Esophagus muscularis mucosa (tissue), 4 donors: ENCODE measurements at regions not wholly inside any gene's neighbourhood (a gene's known extent, or its start where the extent isn't known, plus 50 kb on each side); places are given as distances from the start of the nearest gene placed in this dataset.
"Not testable (repeated sequence)": the region's sequence is repeated elsewhere in the genome, so short reads cannot be mapped to it uniquely, and the experiment has no call there.

Experiments used
- DNase-seq: peaks from one replicate; pipeline ENCODE4 v3.0.0-alpha.2; 2017; ENCODE audit errors: extremely low spot score
- H3K27ac ChIP-seq, 4 donors: fragments of 200-600 bp; sonication (generic); replicated peaks in 1 of 4; 1 replicate in 3 of 4; 2 replicates in 1 of 4; pipeline ENCODE4 v1.5.1; 2016 to 2019; ENCODE audit warnings: mild to moderate bottlenecking in 1 of 4
- H3K27me3 ChIP-seq, 4 donors: fragments of 200-600 bp; sonication (generic); one replicate each; pipeline versions ENCODE4 v1.5.1 to v1.6.0; 2016 to 2019
- H3K36me3 ChIP-seq, 4 donors: fragments of 200-600 bp; sonication (generic); one replicate each; pipeline ENCODE4 v1.5.1; 2016 to 2019
- H3K4me1 ChIP-seq, 4 donors: fragments of 200-600 bp; sonication (generic); one replicate each; pipeline ENCODE4 v1.5.1; 2016 to 2019
- H3K4me3 ChIP-seq, 4 donors: fragments of 200-600 bp; sonication (generic); 1 replicate in 2 of 4; 2 replicates in 2 of 4; pipeline ENCODE4 v1.5.1; 2016 to 2019; ENCODE audit warnings: mild to moderate bottlenecking in 4 of 4, moderate library complexity in 1 of 4
- H3K9me3 ChIP-seq, 4 donors: fragments of 200-600 bp; sonication (generic); 1 replicate in 3 of 4; 2 replicates in 1 of 4; pipeline ENCODE4 v1.5.1; 2016 to 2019
- CTCF ChIP-seq, 3 experiments: fragments of 200-600 bp in 2 of 3; fragments of 450-650 bp in 1 of 3; sonication (generic) in 2 of 3; IDR thresholded peaks; one replicate each; pipeline ENCODE4 v1.5.1; 2017 to 2019; ENCODE audit warnings: antibody characterized with exemption in 3 of 3, mild to moderate bottlenecking in 2 of 3, moderate library complexity in 1 of 3
- EP300 ChIP-seq: sonication (generic); formaldehyde crosslinking; IDR thresholded peaks from one replicate; pipeline ENCODE4 v1.6.1; 2017; ENCODE audit warnings: antibody characterized with exemption
- POLR2A ChIP-seq: fragments of 450-650 bp; IDR thresholded peaks from one replicate; pipeline ENCODE4 v1.6.1; 2017; ENCODE audit warnings: antibody characterized with exemption, moderate library complexity, mild to moderate bottlenecking, low read depth
- POLR2AphosphoS5 ChIP-seq, 2 donors: sonication (generic); formaldehyde crosslinking; IDR thresholded peaks; one replicate each; pipeline ENCODE4 v1.6.1; 2017; ENCODE audit warnings: antibody characterized with exemption in 2 of 2
- WGBS: methylation state at CpG from one replicate; pipeline ENCODE4 v1.1.5; 2018; 5-methylcytosine and 5-hydroxymethylcytosine counted together
- intact Hi-C: fragments of 100-400 bp; cut with DNase I; formaldehyde crosslinking; loops from one replicate; pipeline ENCODE4 v1.15.1; 2023

DNA sequence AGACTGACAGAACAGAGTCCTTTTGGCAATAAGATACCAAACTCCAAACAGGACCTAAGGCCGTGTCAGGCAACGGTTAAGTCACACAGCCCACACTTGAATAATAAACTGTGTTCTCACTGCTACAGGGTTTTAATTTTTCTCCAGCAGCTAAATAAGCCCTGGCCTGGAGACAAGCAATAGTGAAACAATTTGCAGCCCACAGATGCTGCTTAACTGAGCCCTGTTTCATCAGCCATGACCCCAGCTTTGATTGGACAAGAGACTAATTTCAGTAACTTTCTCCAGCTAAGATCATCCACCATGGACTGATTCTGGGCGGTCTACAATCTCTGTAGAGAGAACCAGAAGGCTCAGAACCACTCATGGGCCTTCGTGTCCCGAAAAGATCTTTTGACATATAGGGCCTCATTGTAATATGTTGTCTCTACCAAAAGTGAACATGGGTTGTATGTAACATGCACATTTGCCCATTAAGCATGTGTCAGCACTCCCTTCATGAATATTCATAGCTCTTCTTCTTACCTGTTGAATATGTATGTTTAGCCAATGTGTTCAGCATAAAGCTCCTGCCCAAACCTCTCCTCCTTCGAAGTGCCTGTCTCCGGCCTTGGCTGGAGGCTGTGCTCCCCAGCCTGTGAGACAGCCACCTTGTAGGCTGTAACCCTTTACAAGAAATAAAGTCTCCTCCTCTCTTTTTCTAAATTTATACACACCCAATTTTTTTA, 223.1 kb upstream of the AKR1E2 start:
- 68% methylated on average over 7 of the region's 7 CpGs for WGBS
- Histone ChIP-seq H3K27me3 (no peaks in the 10 kb centered on the region), H3K36me3 (no peaks in the 10 kb centered on the region), H3K4me1 (no peaks in the 10 kb centered on the region), H3K4me3 (no peak overlapping the region), H3K27ac (no peak overlapping the region), H3K9me3 (no peaks in the 10 kb centered on the region)
- TF ChIP-seq CTCF (IDR thresholded peaks at IDR 0.05) (no peak), POLR2AphosphoS5 (IDR thresholded peaks at IDR 0.05) (no peak), POLR2A (no peak), EP300 (no peak)
- intact Hi-C loops = no loop called here
- DNase-seq = no peak

DNA sequence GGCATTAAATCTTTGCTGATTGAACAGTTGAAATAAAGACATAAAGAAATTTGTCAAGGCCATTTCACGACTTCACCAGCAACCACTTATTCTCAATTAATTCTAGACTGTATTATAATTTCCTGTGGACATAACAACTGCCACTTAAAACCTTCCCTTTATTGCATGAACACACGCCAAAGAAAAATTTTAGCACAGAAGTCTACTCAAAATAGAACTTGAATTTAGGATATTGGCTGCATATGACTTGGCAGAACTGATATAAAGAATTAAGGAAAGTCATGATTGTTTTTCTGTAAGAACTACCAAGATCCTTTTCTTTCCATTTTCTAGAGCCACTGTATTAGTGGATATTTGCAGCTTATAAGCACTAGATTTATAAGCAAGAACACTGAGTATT, 226.5 kb upstream of the AKR1E2 start:
- no peak overlapping the region for H3K4me3 ChIP-seq
- H3K27me3 ChIP-seq = no peaks in the 10 kb centered on the region
- DNase-seq = no peak
- peaks cover 0 to 4% (median 0%) of the 10 kb centered on the region in 4 donors for H3K4me1 ChIP-seq
- no peaks in the 10 kb centered on the region for H3K9me3 ChIP-seq
- intact Hi-C loops = no loop called here
- no peak overlapping the region for H3K27ac ChIP-seq
- 92% methylated on average over 2 of the region's 2 CpGs for WGBS
- TF ChIP-seq POLR2AphosphoS5 (IDR thresholded peaks at IDR 0.05) = no peak
- TF ChIP-seq CTCF (IDR thresholded peaks at IDR 0.05) = no peak
- no peak for TF ChIP-seq EP300
- no peaks in the 10 kb centered on the region for H3K36me3 ChIP-seq

- H3K4me1 ChIP-seq, H3K9me3 ChIP-seq, H3K4me3 ChIP-seq, H3K27me3 ChIP-seq, DNase-seq, H3K27ac ChIP-seq, H3K36me3 ChIP-seq, intact Hi-C loops: not testable (repeated sequence)
- WGBS = 100% methylated on average over 2 of the region's 2 CpGs
Observed at GRCh38 chr10:4597898-4598297, 228.1 kb upstream of the AKR1E2 start.

GRCh38 chr10:4596951-4597350, 229.1 kb upstream of the AKR1E2 start:
- TF ChIP-seq CTCF (IDR thresholded peaks at IDR 0.05) (no peak), EP300 (no peak), POLR2AphosphoS5 (IDR thresholded peaks at IDR 0.05) (no peak), POLR2A (no peak)
- H3K4me3 ChIP-seq = no peak overlapping the region
- intact Hi-C loops = no loop called here

DNA sequence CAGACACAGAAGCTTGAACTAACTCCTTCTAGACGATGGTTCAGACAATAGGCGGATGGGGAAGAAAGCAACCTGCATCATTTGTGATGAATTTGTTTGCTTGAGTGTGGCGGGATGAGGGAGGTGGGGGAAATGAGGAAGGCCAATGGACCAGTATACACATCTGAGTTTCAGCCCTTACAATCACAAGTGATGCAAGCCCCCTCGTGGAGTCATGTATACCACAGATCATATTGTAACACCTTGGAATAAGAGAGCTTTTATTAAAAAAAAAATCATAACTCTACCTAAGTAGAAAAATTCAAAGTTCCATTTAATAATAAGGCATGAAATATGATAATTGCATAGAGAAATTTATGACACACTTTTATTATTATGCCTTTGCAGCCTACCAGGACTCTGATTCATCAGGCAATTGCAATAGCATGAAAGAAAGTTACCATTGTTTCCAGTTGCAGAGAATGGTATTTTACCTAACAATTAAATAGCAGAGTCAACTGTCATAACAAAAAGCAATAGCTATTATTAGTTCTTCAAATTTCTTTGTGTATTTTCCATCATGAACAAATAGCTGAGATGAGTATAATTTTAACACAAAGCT, 230.2 kb upstream of the AKR1E2 start:
- no peak for TF ChIP-seq POLR2A
- no peak for TF ChIP-seq CTCF (IDR thresholded peaks at IDR 0.05)
- Histone ChIP-seq H3K4me1 (peaks cover 0 to 4% (median 0%) of the 10 kb centered on the region in 4 donors), H3K27ac (no peak overlapping the region), H3K36me3 (no peaks in the 10 kb centered on the region), H3K27me3 (no peaks in the 10 kb centered on the region), H3K9me3 (peaks cover 0 to 3% (median 0%) of the 10 kb centered on the region in 4 donors), H3K4me3 (no peak overlapping the region)
- 91% methylated on average over 4 of the region's 4 CpGs for WGBS
- intact Hi-C loops = no loop called here
- no peak for DNase-seq

More at GRCh38 chr10:4596951-4597350, 229.1 kb upstream of the AKR1E2 start:
- Histone ChIP-seq H3K27me3 (no peaks in the 10 kb centered on the region), H3K4me1 (peaks cover 0 to 4% (median 0%) of the 10 kb centered on the region in 4 donors), H3K27ac (no peak overlapping the region), H3K36me3 (no peaks in the 10 kb centered on the region), H3K9me3 (no peaks in the 10 kb centered on the region)
- 77% methylated on average over 1 of the region's 1 CpG for WGBS
- DNase-seq = no peak
